Right lobe of liver (tissue), 6 donors: ENCODE measurements at regions not wholly inside any gene's neighbourhood (a gene's known extent, or its start where the extent isn't known, plus 50 kb on each side); places are given as distances from the start of the nearest gene placed in this dataset.

Experiments
- ATAC-seq, 4 donors: fragments of 200-7000 bp; cut with Tn5 transposase; one replicate each; pipeline ENCODE4 v1.9.1; 2020; ENCODE audit warnings: mild to moderate bottlenecking in 4 of 4, moderate library complexity in 4 of 4
- DNase-seq, 3 donors: peaks; one replicate each; pipeline ENCODE4 v3.0.0-alpha.2; 2020
- H3K27ac ChIP-seq, 3 donors: fragments of 200-600 bp; one replicate each; pipeline ENCODE4 v1.8.0; 2022
- H3K27me3 ChIP-seq, 2 donors: fragments of 200-600 bp; one replicate each; pipeline ENCODE4 v1.8.0; 2022
- H3K36me3 ChIP-seq, 4 donors: fragments of 200-600 bp; sonication (generic) in 1 of 4; one replicate each; pipeline versions ENCODE4 v1.5.1 to v1.8.0; 2017 to 2022; ENCODE audit warnings: control low read depth in 1 of 4
- H3K4me1 ChIP-seq, 4 donors: fragments of 200-600 bp; sonication (generic) in 1 of 4; one replicate each; pipeline versions ENCODE4 v1.5.1 to v1.8.0; 2017 to 2022; ENCODE audit warnings: control low read depth in 1 of 4
- H3K4me3 ChIP-seq, 3 donors: fragments of 200-600 bp; one replicate each; pipeline ENCODE4 v1.8.0; 2022
- H3K9me3 ChIP-seq, 4 donors: fragments of 200-600 bp; sonication (generic) in 1 of 4; one replicate each; pipeline versions ENCODE4 v1.5.1 to v1.8.0; 2017 to 2022; ENCODE audit warnings: control low read depth in 1 of 4
- POLR2A ChIP-seq: fragments of 450-650 bp; IDR thresholded peaks from one replicate; pipeline ENCODE4 v1.6.1; 2017; ENCODE audit warnings: antibody characterized with exemption, mild to moderate bottlenecking
- WGBS: methylation state at CpG from one replicate; pipeline ENCODE4 v1.1.6; 2018; ENCODE audit warnings: low coverage, low lambda C conversion rate; ENCODE audit not compliant: insufficient coverage; ENCODE audit errors: missing lambda C conversion rate; 5-methylcytosine and 5-hydroxymethylcytosine counted together
- intact Hi-C, 2 donors: fragments of 100-400 bp; cut with DNase I; formaldehyde crosslinking; loops; one replicate each; pipeline versions ENCODE4 v1.11.2 to v1.14.1; 2022
- TF ChIP-seq, protein P1 (sequence below), 4 donors: fragments of 200-600 bp in 3 of 4; fragments of 450-650 bp in 1 of 4; IDR thresholded peaks; one replicate each; pipeline versions ENCODE4 v1.5.1 to v1.8.0; 2016 to 2022; ENCODE audit warnings: antibody characterized with exemption in 4 of 4, mild to moderate bottlenecking in 2 of 4
- donor health status: DM: no; HTN: yes; CAD: no.
- donor health status: DM: no; HTN: no; CAD: no.
- donor health status: DM: no; HTN: no; CAD: no.
- donor health status: DM: no; HTN: yes; CAD: no.
- donor health status: DM: no; HTN: yes; CAD: no.

DNA sequence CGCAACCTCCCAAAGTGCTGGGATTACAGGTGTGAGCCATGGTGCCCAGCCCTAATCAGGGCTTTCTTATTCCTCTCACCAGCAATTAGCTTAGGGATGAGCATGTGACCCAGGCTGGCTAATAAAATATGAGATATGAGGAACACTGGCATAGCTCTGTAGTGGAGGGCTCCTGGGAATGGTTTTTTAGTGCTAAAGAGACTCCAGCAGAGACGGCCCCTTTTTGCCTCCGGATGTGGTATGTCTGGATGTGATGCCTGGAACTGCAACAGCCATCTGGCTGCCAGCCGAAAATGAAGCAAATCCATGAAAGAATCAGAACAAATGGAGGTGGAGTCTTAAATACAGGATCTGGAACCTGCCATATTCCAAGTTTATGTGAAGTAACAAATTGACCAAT lies 69.1 kb upstream of the MAGI1 start:
- no peak overlapping the region for H3K27ac ChIP-seq
- H3K36me3 ChIP-seq, result no peaks in the 10 kb centered on the region
- DNase-seq (no peak), ATAC-seq (no peak)
- no peak for TF ChIP-seq POLR2A
- TF ChIP-seq, protein P1, sequence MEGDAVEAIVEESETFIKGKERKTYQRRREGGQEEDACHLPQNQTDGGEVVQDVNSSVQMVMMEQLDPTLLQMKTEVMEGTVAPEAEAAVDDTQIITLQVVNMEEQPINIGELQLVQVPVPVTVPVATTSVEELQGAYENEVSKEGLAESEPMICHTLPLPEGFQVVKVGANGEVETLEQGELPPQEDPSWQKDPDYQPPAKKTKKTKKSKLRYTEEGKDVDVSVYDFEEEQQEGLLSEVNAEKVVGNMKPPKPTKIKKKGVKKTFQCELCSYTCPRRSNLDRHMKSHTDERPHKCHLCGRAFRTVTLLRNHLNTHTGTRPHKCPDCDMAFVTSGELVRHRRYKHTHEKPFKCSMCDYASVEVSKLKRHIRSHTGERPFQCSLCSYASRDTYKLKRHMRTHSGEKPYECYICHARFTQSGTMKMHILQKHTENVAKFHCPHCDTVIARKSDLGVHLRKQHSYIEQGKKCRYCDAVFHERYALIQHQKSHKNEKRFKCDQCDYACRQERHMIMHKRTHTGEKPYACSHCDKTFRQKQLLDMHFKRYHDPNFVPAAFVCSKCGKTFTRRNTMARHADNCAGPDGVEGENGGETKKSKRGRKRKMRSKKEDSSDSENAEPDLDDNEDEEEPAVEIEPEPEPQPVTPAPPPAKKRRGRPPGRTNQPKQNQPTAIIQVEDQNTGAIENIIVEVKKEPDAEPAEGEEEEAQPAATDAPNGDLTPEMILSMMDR (IDR thresholded peaks at IDR 0.05), result no peak
- 55% methylated on average over 3 of the region's 4 CpGs for WGBS
- no peaks in the 10 kb centered on the region for H3K27me3 ChIP-seq
- no peaks in the 10 kb centered on the region for H3K4me1 ChIP-seq
- no peaks in the 10 kb centered on the region for H3K9me3 ChIP-seq
- no peak overlapping the region for H3K4me3 ChIP-seq
- intact Hi-C loops, result no loop called here

DNA sequence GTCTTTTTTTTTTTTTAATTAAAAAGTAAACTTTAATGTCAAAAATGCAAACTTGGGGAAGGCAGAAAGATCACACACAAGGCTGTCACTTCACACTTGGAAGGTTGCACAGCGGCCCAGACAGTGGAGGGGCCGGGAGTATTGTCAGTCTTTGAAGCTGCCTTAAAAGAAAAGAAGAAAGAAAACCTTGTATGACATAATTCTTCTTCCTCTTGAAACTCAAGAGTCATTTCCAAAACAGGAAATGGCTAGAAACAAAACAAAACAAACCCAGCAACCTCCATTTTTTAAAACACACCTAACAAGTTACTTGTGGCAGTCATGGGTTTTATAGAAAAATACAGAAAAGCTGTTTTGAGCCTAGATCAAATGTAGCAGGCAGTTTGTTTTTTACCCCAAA lies 68.1 kb upstream of the MAGI1 start:
- Histone ChIP-seq H3K4me3 (no peak overlapping the region), H3K27ac (no peak overlapping the region), H3K4me1 (no peaks in the 10 kb centered on the region), H3K36me3 (no peaks in the 10 kb centered on the region), H3K9me3 (no peaks in the 10 kb centered on the region), H3K27me3 (no peaks in the 10 kb centered on the region)
- TF ChIP-seq, protein P1 (IDR thresholded peaks at IDR 0.05), result no peak
- no peak for TF ChIP-seq POLR2A
- DNase-seq, result no peak
- intact Hi-C loops, result no loop called here
- WGBS, result 74% methylated on average over 2 of the region's 2 CpGs
- no peak for ATAC-seq

DNA sequence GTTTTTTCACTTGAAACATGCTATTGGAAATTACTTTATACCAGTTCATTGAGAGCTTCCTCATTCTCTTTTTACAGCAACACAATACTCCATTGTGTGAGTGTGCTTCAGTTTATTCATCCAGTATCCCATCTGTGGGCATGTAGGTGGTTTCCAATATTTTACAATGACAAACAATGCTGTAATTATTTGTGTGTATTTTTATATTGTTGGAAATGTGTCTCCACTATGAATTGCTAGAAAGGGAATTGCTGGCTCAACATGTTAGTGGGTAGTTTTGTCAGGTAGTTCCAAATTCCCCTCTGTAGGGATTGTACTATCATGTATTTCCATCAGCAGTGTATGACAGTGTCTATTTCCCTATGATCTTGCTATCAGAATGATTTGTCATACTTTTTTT lies 65.8 kb upstream of the MAGI1 start:
- H3K36me3 ChIP-seq, result no peaks in the 10 kb centered on the region
- no peak overlapping the region for H3K4me3 ChIP-seq
- intact Hi-C loops, result no loop called here
- ATAC-seq (no peak), DNase-seq (no peak)
- H3K4me1 ChIP-seq, result no peaks in the 10 kb centered on the region
- H3K27ac ChIP-seq, result no peak overlapping the region
- no peak for TF ChIP-seq POLR2A
- TF ChIP-seq, protein P1 (IDR thresholded peaks at IDR 0.05), result no peak
- H3K27me3 ChIP-seq, result no peaks in the 10 kb centered on the region
- no peaks in the 10 kb centered on the region for H3K9me3 ChIP-seq

DNA sequence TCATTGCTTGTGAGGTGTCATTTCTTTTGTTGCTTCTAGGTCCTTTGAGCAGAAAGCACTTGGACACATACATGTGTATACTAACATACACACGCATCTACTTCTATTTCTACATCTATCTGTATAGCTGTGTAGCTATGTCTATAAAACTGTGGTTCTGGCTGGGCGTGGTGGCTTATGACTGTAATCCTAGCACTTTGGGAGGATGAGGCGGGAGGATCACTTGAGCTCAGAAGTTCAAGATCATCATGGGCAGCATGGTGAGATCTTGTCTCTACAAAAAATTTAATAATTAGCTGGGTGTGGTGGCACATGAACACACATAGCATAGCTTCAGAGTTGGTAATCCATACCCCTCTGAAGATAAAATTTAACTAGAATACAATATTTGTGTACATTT lies 65.0 kb upstream of the MAGI1 start:
- H3K36me3 ChIP-seq, result no peaks in the 10 kb centered on the region
- TF ChIP-seq, protein P1 (IDR thresholded peaks at IDR 0.05), result no peak
- H3K4me3 ChIP-seq, result no peak overlapping the region
- no peaks in the 10 kb centered on the region for H3K27me3 ChIP-seq
- H3K9me3 ChIP-seq, result no peaks in the 10 kb centered on the region
- H3K27ac ChIP-seq, result no peak overlapping the region
- DNase-seq (no peak), ATAC-seq (no peak)
- WGBS, result 100% methylated on average over 3 of the region's 3 CpGs
- intact Hi-C loops, result no loop called here
- no peaks in the 10 kb centered on the region for H3K4me1 ChIP-seq

DNA sequence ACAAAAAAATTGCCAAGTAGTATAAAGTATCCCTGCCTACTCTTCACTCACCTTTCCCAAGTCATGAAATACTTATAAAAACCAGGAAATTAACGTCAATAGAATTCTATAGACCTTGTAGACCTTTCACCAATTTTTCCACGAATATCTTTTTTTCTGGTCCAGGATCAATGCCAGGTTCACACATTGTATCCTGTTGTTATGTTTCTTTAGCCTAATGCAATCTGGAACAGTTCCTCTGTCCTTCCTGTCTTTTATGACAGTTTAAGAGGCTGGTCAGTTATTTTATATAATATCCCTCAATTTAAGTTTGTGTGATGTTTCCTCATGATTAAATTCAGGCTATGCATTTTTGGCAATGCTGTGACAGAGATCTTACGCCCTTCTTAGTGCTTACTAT lies 63.2 kb upstream of the MAGI1 start:
- Histone ChIP-seq H3K36me3 (no peaks in the 10 kb centered on the region), H3K27me3 (no peaks in the 10 kb centered on the region), H3K4me1 (no peaks in the 10 kb centered on the region), H3K27ac (no peak overlapping the region), H3K4me3 (no peak overlapping the region), H3K9me3 (no peaks in the 10 kb centered on the region)
- intact Hi-C loops, result no loop called here
- TF ChIP-seq POLR2A, result no peak
- TF ChIP-seq, protein P1 (IDR thresholded peaks at IDR 0.05), result no peak
- ATAC-seq, result no peak
- DNase-seq, result no peak
- WGBS, result 52% methylated on average over 3 of the region's 3 CpGs
